GM12878 (cell line): ENCODE measurements at regions not wholly inside any gene's neighbourhood (a gene's known extent, or its start where the extent isn't known, plus 50 kb on each side); places are given as distances from the start of the nearest gene placed in this dataset.

Experiments
- ASH2L ChIP-seq: fragments of 300-600, 200-600 bp; sonication (generic); IDR thresholded peaks from 2 replicates; pipeline ENCODE4 v1.6.1; 2017; ENCODE audit warnings: low read depth, mild to moderate bottlenecking, borderline replicate concordance
- CEBPB ChIP-seq, 2 experiments: fragments of 150-350 bp in 1 of 2; IDR thresholded peaks; 2 replicates each; pipeline ENCODE4 v1.6.1; 2012 to 2014; ENCODE audit warnings: low read depth in 2 of 2, low read length in 2 of 2, borderline replicate concordance in 1 of 2, inconsistent platforms in 1 of 2
- CREM ChIP-seq: IDR thresholded peaks from 2 replicates; pipeline ENCODE4 v1.6.1; 2014; ENCODE audit warnings: antibody characterized with exemption, low read depth
- IRF5 ChIP-seq: fragments of 450-650 bp; IDR thresholded peaks from 2 replicates; pipeline ENCODE4 v1.6.1; 2017; ENCODE audit warnings: borderline replicate concordance
- MAX ChIP-seq: IDR thresholded peaks from 2 replicates; pipeline ENCODE4 v1.6.1; 2012; ENCODE audit warnings: low read depth, low read length, improper control_type of control experiment
- NKRF ChIP-seq: fragments of 450-650 bp; conservative IDR thresholded peaks from 2 replicates; pipeline ENCODE4 v1.6.1; 2017; ENCODE audit warnings: mild to moderate bottlenecking, moderate library complexity
- NR2C2 ChIP-seq: IDR thresholded peaks from 2 replicates; pipeline ENCODE4 v1.6.1; 2011; ENCODE audit warnings: borderline replicate concordance, low read depth; ENCODE audit not compliant: control insufficient read depth, insufficient read length
- NRF1 ChIP-seq: conservative IDR thresholded peaks from 2 replicates; pipeline ENCODE4 v1.6.1; 2011; ENCODE audit warnings: mild to moderate bottlenecking, low read depth, low read length, improper control_type of control experiment
- REST ChIP-seq: IDR thresholded peaks from 2 replicates; pipeline ENCODE4 v1.6.1; 2012; ENCODE audit warnings: mild to moderate bottlenecking, low read depth, low read length
- SP1 ChIP-seq: IDR thresholded peaks from one replicate; pipeline ENCODE4 v1.6.1; 2011; ENCODE audit warnings: low read depth, low read length
- SUZ12 ChIP-seq: fragments of 200-600 bp; sonication (generic); IDR thresholded peaks from one replicate; pipeline ENCODE4 v1.6.1; 2018; ENCODE audit warnings: antibody characterized with exemption, mild to moderate bottlenecking; ENCODE audit not compliant: unreplicated experiment
- TARDBP ChIP-seq: IDR thresholded peaks from 2 replicates; pipeline ENCODE4 v1.6.1; 2016; ENCODE audit warnings: borderline replicate concordance
- ZBTB40 ChIP-seq: fragments of 450-650 bp; IDR thresholded peaks from 2 replicates; pipeline ENCODE4 v1.6.1; 2016; ENCODE audit warnings: mild to moderate bottlenecking, moderate library complexity, borderline replicate concordance
- ZZZ3 ChIP-seq: IDR thresholded peaks from 2 replicates; pipeline ENCODE4 v1.6.1; 2011; ENCODE audit warnings: low read depth; ENCODE audit not compliant: control insufficient read depth, insufficient read length

- no peak for TF ChIP-seq ASH2L
- no peak for TF ChIP-seq SUZ12
- no peak for TF ChIP-seq REST
- no peak for TF ChIP-seq ZBTB40
- no peak for TF ChIP-seq ZZZ3
- TF ChIP-seq CREM: no peak
- no peak for TF ChIP-seq TARDBP
- TF ChIP-seq NRF1: no peak
- TF ChIP-seq SP1: no peak
- TF ChIP-seq MAX: no peak
- TF ChIP-seq NR2C2: no peak
- no peak for TF ChIP-seq NKRF
- TF ChIP-seq IRF5: no peak
- TF ChIP-seq CEBPB (IDR thresholded peaks at IDR 0.05; ENCODE audit: borderline replicate concordance in 1 of 2, low read depth in 2 of 2, low read length in 2 of 2): no peak
These were observed 56.3 kb upstream of the ITGA11 start for GRCh38 chr15:68488290-68488689.
